Hematopoietic multipotent progenitor cell treated with erythropoietin and hydrocortisone succinate and interleukin-3 and kit ligand, for 8 days (in vitro differentiated cells): ENCODE measurements at regions not wholly inside any gene's neighbourhood (a gene's known extent, or its start where the extent isn't known, plus 50 kb on each side); places are given as distances from the start of the nearest gene placed in this dataset.

Source experiments
- DNase-seq: peaks from one replicate; pipeline ENCODE4 v3.0.0-alpha.2; 2015

GRCh38 chr12:77392467-77393088 is 327.2 kb upstream of the E2F7 start:
- no peak for DNase-seq

- DNase-seq, result no peak
Observed at GRCh38 chr12:77388445-77389265, 323.3 kb upstream of the E2F7 start.

- no peak for DNase-seq
Observed at GRCh38 chr12:77387671-77388070, 322.3 kb upstream of the E2F7 start.

- no peak for DNase-seq
Observed at GRCh38 chr12:77387214-77387613, 321.8 kb upstream of the E2F7 start.

DNA sequence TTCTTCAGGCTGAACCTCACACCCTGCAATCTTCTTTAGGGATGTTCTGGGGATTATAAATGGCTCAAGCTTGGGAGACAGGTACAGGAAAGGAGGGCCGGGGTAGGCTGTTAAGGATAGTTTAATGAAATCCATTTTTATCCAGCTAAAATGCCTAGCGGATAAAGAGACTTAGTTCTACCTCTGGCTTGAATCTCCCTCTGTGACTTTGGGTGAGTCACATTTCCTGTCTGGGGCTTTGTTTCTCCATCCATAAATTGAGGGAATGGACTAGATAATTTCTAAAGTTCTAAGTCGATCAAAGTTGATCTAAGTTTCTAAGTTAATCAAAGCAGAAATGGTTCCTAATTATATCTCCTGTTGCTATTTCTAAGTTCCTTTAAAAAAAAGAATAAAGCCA is 319.6 kb upstream of the E2F7 start:
- no peak for DNase-seq

GRCh38 chr12:77382096-77382742 is 316.9 kb upstream of the E2F7 start:
- no peak for DNase-seq

DNA sequence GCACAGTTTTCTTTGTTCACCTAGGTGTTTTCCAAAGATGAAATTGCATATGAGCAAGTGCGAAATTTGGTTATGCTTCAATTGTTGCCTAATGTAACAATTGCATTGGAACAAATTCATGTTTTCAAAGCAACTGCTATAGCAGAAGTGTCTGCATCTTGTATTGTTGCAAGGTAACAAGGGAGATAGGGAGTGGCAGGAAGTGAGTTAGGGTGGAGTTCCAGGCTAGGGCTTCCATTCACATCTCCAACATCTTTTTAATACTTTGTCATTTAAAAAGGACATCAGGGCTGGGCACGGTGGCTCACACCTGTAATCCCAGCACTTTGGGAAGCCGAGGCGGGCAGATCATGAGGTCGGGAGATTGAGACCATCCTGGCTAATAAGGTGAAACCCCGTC is 312.3 kb upstream of the E2F7 start:
- DNase-seq, result no peak

DNA sequence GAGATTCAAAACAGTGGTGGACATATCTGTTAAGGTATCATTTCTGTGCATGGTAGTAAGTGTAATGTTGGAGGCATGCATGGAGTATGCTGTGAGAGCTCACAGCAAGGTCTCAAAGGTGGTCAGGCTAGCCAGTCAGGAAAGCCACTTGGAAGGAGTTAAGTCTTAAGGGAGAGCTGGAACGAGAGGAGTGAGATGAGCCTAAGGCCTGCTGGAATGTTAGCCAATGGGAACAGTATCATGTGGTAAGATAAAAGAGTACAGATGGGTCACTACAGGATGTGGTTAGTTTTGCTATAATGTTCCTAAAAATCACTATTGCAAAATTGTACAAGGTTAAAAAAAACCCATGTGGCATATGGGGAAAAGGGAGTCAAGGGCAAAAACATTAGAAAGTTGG is 311.7 kb upstream of the E2F7 start:
- DNase-seq, result no peak

- DNase-seq, result no peak
Observed at GRCh38 chr12:77374673-77375072, 309.3 kb upstream of the E2F7 start.

DNA sequence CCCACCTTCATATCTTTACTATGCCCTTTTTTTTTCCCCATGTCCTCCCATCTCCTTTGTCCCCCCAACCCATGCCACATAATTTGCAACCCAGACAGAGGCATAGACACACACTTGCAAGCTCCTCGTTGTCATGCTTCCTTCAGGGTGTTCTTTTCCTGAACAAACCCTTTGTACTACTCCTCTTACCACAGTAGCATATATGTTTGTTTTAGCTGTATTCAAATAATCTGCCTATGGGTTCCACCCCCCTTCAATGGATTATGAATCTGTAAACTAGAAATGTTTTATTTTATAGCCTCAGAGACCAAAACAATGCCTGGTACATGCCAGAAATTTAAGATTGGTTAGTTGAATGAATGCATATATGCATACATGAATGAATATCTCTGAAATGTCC is 307.1 kb upstream of the E2F7 start:
- no peak for DNase-seq

GRCh38 chr12:77372026-77372425 is 306.7 kb upstream of the E2F7 start:
- no peak for DNase-seq

DNA sequence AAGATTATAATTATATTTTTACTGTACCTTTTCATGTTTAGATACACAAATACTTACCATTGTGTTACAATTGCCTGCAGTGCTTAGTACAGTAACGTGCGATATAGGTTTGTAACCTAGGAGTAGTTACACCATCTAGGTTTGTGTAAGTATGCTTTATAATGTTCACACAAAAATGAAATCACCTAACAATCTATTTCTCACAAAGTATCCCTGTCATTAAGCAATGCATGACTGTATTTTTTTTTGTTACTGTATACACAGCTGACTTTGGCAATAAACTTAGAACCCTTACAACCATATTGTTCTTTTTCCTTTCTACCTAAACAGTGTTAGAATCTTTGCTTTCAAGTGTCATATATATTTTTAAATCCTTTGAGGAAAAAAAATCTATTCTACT is 303.0 kb upstream of the E2F7 start:
- DNase-seq, result no peak

DNA sequence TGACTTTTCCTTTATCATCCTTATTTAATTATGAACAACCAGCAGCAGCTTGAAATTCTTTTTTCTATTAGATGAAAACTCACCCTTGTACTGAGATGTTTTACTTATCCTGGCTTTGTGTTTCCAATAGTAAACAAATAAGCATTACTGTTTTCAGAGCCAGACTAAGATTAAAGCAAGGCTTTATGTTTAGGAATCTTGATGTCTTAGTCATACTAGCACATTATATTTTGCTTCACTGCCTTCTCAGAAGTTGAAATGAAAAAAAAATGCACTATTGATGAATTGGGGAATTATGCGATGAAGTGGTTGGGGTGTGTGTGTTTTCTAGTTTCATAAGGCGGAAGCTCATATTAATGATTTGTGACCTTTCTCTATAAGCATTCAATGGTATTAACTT is 301.2 kb upstream of the E2F7 start:
- DNase-seq, result no peak

- no peak for DNase-seq
Observed at GRCh38 chr12:77364400-77364799, 299.0 kb upstream of the E2F7 start.

DNA sequence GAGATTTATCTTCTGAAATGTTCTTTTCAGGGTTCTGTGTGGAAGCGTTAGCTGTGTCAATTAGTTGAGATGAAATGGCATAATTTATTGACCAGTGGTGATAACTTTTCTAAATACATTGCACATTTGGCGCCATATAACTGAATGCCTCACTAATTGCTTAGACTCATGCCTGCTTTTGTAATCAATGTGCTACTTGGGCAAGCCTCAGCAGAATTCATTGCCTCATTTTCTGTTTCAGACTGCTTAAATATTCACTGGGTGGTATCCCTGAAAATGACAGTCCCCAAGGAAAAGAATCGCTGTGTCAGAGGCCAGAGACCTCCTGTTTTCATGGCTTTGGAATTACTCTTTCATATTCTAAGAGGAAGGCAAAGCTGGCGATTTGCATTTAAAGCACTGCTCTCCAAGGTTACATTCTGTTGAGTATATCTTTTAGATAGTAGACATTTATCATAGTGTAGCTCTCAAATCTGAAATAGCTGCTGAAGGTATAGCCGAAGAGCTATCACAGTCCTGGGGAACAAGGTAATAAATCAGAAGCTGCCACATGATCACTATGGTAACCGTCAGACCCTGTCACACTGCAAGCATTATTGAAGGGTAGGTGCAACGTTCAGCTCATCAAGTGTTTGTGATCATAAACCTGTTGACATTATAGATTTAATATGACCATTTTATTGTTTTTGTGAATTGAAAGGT is 297.3 kb upstream of the E2F7 start:
- DNase-seq, result no peak

- DNase-seq, result no peak
Observed at GRCh38 chr12:77357655-77358054, 292.3 kb upstream of the E2F7 start.

GRCh38 chr12:77354766-77355362 is 289.5 kb upstream of the E2F7 start:
- DNase-seq, result no peak

DNA sequence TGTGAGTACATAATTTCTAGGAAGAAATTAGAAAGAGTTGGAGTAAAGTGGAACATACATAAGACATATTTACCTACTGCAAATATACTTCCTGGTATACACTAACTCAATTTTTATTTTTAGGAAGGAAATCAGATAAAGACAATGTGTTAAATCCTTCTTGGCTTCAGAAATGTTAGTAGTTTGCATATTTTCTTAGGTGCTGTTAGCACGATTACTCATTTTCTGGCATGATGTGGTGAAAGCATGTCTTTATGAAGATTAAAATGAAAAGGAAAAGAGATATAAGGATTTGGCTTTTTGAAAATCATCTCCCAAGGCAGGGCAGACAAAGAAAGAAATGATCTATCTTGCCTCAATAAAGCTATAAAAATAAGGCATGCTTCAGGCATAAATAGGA is 287.6 kb upstream of the E2F7 start:
- DNase-seq, result no peak

- DNase-seq, result no peak
Observed at GRCh38 chr12:77351860-77352259, 286.5 kb upstream of the E2F7 start.

DNA sequence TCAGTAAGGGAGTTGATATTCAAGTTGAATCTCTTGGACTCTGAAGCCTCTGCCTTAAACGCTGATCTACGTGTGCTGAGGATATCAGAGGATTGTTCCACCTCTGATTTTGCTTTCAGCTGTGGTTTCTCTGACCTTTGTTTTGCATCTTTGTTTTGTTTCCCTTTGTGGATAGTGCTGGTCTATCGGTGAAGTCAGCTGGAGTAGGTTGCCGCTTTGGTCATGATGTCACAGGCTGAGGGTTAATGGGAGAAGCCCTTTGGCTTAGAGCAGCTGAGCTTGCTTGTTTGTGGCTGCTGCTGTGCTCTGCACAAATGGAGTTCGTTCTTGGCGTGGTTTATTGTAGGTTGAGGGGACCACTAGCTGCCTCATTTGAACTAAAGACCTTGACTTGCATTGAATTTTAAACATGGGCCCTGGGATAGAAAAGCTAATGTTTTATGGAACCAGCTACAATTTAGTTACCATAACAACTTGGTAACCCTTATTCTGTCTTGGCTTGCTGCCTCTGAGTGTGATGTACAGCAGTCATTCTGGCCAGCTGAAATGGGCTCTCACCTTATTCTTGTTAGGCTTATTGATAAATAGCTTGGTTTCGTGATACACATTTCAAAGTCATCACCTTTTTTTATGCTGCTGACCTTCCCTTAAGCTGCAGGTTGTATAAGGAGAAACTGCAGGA is 284.5 kb upstream of the E2F7 start:
- DNase-seq, result no peak

DNA sequence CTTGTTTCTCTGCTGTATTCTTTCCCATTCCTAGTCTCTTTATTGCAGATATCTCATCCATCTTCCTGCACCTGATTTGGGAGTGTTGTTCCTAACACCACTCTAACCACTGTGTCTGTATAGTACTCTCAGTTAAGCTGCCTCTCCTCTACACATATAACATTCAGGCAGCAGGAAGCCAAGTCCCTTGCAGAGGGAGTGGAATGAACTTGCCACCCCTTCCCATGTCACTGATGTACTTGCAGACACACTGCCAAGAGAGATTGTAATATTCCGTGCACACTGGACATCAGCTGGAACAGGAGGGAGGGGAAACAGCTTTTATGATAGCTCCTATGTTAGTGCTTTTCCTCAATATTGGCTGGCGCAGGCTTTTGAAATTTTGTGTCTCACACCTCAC is 281.6 kb upstream of the E2F7 start:
- DNase-seq, result no peak

DNA sequence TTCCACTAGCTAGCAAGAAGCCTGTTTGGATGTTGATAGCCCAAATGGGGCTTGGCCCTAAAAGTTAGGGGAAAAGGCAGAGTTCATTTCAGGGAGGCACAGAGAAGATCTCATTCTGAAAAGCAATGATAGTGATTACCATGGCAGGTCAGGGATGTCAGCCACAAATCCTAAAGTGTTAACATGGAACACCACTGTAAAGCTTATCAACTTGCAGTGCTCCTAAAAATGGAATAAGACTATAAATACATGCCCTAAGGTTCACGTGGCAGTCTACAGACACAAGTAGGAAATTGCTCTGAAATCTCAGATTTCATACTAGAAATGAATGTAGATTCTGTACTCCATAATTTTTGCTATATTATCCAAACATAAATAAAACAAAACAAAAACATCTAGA is 280.0 kb upstream of the E2F7 start:
- DNase-seq, result no peak

DNA sequence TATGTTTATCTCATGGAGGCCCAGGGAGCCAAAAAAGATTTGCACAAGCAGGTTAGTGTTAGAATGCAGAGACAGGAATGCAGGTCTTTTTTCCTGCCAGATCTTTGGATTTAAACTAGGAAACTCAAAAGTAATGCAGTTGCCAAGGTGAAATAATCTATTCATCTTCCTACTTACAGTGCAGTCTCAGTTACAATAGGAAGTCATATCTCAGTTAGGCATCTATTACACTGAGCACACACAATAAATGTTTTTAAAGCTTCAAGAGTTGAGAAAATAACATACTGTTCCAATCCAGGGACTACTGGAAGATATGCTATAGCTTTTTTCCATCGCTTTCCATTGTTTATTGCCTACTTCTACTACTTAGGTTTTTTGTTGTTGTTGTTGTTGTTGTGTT is 279.3 kb upstream of the E2F7 start:
- DNase-seq, result no peak
